ENCODE measurements at regions not wholly inside any gene's neighbourhood (a gene's known extent, or its start where the extent isn't known, plus 50 kb on each side); places are given as distances from the start of the nearest gene placed in this dataset.

DNA sequence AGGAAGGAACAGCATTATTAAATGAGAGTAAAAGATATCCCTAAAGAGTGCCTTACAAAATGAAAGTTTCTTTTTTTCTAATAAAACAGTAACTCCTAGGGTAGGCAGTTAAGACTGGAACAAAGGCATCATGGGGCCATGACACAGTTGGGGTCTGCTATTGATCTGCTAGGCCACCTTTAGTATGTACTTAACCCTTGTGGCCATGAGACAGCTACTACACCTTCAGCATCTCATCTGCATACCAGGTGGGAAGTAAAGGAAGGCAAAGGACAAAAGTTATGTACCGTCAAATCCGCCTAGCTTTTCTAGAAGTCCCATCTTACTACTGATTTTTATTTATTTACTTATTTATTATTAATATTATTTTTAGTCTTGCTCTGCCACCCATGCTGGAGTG is 93.8 kb upstream of the FHIT start:
- H3K27me3 ChIP-seq = no peaks in the 10 kb centered on the region
- H3K4me1 ChIP-seq = no peaks in the 10 kb centered on the region
- 100% methylated on average over 2 of the region's 2 CpGs for whole genome bisulfite sequencing, 2 donors (ENCODE audit: low coverage in 1 of 2)
- intact Hi-C loops (cut with DNase I; ENCODE audit: low total_unique reads) (no loop called here), in situ Hi-C loops (cut with MboI; ENCODE audit: low pct_ligation_motif_present in 1 of 4, low pct_unique_long_range_greater_than_20kb in 1 of 4, low sequenced_read_pairs in 3 of 4) (no loop called here)
- no peak for DNase-seq
- no peaks in the 10 kb centered on the region for H3K36me3 ChIP-seq
- TF ChIP-seq POLR2AphosphoS5 (IDR thresholded peaks at IDR 0.05) = no peak
- TF ChIP-seq, protein P1, sequence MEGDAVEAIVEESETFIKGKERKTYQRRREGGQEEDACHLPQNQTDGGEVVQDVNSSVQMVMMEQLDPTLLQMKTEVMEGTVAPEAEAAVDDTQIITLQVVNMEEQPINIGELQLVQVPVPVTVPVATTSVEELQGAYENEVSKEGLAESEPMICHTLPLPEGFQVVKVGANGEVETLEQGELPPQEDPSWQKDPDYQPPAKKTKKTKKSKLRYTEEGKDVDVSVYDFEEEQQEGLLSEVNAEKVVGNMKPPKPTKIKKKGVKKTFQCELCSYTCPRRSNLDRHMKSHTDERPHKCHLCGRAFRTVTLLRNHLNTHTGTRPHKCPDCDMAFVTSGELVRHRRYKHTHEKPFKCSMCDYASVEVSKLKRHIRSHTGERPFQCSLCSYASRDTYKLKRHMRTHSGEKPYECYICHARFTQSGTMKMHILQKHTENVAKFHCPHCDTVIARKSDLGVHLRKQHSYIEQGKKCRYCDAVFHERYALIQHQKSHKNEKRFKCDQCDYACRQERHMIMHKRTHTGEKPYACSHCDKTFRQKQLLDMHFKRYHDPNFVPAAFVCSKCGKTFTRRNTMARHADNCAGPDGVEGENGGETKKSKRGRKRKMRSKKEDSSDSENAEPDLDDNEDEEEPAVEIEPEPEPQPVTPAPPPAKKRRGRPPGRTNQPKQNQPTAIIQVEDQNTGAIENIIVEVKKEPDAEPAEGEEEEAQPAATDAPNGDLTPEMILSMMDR (IDR thresholded peaks at IDR 0.05) = no peak
- no peaks in the 10 kb centered on the region for H3K9me3 ChIP-seq
- no peak overlapping the region for H3K4me3 ChIP-seq
- no peak overlapping the region for H3K27ac ChIP-seq

DNA sequence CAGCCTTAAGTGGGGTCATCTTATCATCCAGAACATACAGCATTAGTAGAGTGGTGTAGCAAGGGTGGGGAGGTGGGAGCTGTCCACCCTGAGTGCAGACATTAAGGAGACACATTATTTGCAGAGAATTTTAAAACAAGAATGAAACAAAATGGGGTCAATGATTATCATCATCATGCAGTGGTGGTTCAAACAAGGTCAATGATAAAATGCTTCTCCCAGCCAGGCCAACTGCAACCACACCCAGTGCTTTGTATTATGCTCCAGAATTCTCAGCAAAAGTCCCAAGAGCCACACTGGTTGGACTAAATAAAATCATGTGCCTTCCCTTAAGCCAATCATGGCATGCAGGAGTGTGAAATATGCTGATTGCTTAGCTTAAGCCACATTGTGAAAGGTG is 96.7 kb upstream of the FHIT start:
- intact Hi-C loops (cut with DNase I; ENCODE audit: low total_unique reads) = no loop called here
- no peak for TF ChIP-seq EP300 (IDR thresholded peaks at IDR 0.05; ENCODE audit: low read depth)
- no peak for TF ChIP-seq POLR2AphosphoS5 (IDR thresholded peaks at IDR 0.05)
- TF ChIP-seq, protein P1 (IDR thresholded peaks at IDR 0.05) = no peak
- no peak for TF ChIP-seq POLR2A (IDR thresholded peaks at IDR 0.05)
- Histone ChIP-seq H3K36me3 (no peaks in the 10 kb centered on the region), H3K4me3 (no peak overlapping the region), H3K27ac (no peak overlapping the region), H3K27me3 (no peaks in the 10 kb centered on the region), H3K4me1 (no peaks in the 10 kb centered on the region), H3K9me3 (no peaks in the 10 kb centered on the region)
- in situ Hi-C loops (cut with MboI; ENCODE audit: low pct_ligation_motif_present in 1 of 4, low pct_unique_long_range_greater_than_20kb in 1 of 4, low sequenced_read_pairs in 3 of 4) = no loop called here
- DNase-seq = no peak

DNA sequence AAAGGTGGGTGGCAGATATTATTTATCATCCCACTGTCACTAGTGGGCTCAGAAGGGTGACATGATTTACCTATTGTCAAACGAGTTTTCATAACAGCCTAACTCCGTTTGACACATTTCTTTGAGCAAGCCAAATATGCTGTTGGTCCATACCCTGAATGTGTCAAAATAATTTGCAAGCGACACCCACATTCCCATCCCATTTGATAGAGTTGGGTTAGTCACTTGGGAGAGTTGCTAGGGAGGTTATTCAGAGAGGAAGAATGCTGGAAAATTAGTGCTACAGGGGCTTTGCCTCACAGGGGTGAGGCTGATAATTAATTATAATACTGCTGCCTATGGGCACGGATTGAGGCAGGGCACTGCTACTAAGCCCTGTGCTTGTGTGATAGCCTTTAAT is 98.5 kb upstream of the FHIT start:
- Histone ChIP-seq H3K27me3 (no peaks in the 10 kb centered on the region), H3K4me3 (no peak overlapping the region), H3K36me3 (no peaks in the 10 kb centered on the region), H3K27ac (no peak overlapping the region), H3K4me1 (no peaks in the 10 kb centered on the region), H3K9me3 (no peaks in the 10 kb centered on the region)
- TF ChIP-seq POLR2AphosphoS5 (IDR thresholded peaks at IDR 0.05) = no peak
- in situ Hi-C loops (cut with MboI; ENCODE audit: low pct_ligation_motif_present in 1 of 4, low pct_unique_long_range_greater_than_20kb in 1 of 4, low sequenced_read_pairs in 3 of 4) (no loop called here), intact Hi-C loops (cut with DNase I; ENCODE audit: low total_unique reads) (no loop called here)
- no peak for DNase-seq
- WGBS, 2 donors (ENCODE audit: low coverage in 1 of 2) = 74 to 87% methylated on average over 4 of the region's 4 CpGs

DNA sequence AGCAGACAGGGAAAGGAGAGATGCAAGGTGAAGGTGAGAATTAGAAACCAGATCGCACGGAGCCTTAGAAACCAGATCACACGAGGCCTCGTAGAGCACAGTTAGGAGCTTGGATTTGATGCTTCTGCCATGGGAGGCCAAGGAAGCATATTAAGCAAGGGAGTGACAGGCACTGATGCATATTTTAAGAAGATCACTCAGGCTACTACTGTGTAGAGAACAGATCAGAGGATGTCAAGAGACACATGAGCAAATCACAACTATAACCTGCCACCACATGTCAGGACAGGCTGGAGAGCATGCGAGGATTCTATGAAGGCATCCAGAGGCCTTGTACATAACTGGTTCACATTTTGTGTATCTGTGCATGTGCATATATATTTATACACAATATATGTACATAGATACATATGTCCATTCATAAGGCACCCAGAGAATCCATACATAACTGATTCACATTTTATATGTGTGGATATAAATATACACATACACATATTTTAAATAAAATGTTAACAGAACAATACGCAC is 99.6 kb upstream of the FHIT start:
- Histone ChIP-seq H3K4me3 (no peak overlapping the region), H3K27ac (no peak overlapping the region), H3K36me3 (no peaks in the 10 kb centered on the region), H3K9me3 (no peaks in the 10 kb centered on the region), H3K27me3 (no peaks in the 10 kb centered on the region), H3K4me1 (no peaks in the 10 kb centered on the region)
- intact Hi-C loops (cut with DNase I; ENCODE audit: low total_unique reads) = no loop called here
- in situ Hi-C loops (cut with MboI; ENCODE audit: low pct_ligation_motif_present in 1 of 4, low pct_unique_long_range_greater_than_20kb in 1 of 4, low sequenced_read_pairs in 3 of 4) = no loop called here
- 93 to 97% methylated on average over 2 to 6 of the region's 6 CpGs for WGBS, 2 donors (ENCODE audit: low coverage in 1 of 2)
- no peak for TF ChIP-seq POLR2AphosphoS5 (IDR thresholded peaks at IDR 0.05)
- no peak for TF ChIP-seq EP300 (IDR thresholded peaks at IDR 0.05; ENCODE audit: low read depth)
- TF ChIP-seq POLR2A (IDR thresholded peaks at IDR 0.05) = no peak
- TF ChIP-seq, protein P1 (IDR thresholded peaks at IDR 0.05) = no peak
- no peak for DNase-seq

DNA sequence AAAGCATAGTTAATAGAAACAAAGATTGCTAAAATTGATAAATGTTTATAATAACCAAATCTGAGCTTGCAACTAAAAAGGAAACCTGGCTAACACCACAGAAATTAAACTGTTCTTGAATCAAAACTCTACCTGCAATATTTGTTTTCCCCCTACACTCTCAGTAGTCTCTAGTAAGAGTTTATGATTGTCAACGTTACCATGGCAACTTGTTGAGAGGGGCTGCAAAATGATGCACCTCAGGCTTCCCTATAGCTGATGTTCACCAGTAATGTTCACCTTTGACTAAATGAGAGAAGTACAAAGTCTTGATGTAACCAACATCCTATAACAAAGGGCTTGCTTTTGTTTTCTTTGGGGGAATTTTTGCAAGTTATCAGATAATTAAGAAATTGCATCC is 101.1 kb upstream of the FHIT start:
- H3K4me3 ChIP-seq = no peak overlapping the region
- in situ Hi-C loops (cut with MboI; ENCODE audit: low pct_ligation_motif_present in 1 of 4, low pct_unique_long_range_greater_than_20kb in 1 of 4, low sequenced_read_pairs in 3 of 4) = no loop called here
- H3K27me3 ChIP-seq = no peaks in the 10 kb centered on the region
- H3K36me3 ChIP-seq = no peaks in the 10 kb centered on the region
- H3K9me3 ChIP-seq = no peaks in the 10 kb centered on the region
- no peak overlapping the region for H3K27ac ChIP-seq
- WGBS, 2 donors (ENCODE audit: low coverage in 1 of 2) = 71 to 77% methylated on average over 1 of the region's 1 CpG
- TF ChIP-seq POLR2A (IDR thresholded peaks at IDR 0.05) = no peak
- no peak for TF ChIP-seq POLR2AphosphoS5 (IDR thresholded peaks at IDR 0.05)
- TF ChIP-seq, protein P1 (IDR thresholded peaks at IDR 0.05) = no peak
- TF ChIP-seq EP300 (IDR thresholded peaks at IDR 0.05; ENCODE audit: low read depth) = no peak
- peaks cover 0 to 5% (median 0%) of the 10 kb centered on the region in 4 donors for H3K4me1 ChIP-seq
- DNase-seq = no peak
- intact Hi-C loops (cut with DNase I; ENCODE audit: low total_unique reads) = no loop called here

Measured in transverse colon (tissue), 4 donors.